Activated naive CD4-positive, alpha-beta T cell treated with anti-CD3 and anti-CD28 coated beads for 36 hours (primary cell): ENCODE measurements at regions not wholly inside any gene's neighbourhood (a gene's known extent, or its start where the extent isn't known, plus 50 kb on each side); places are given as distances from the start of the nearest gene placed in this dataset.
A peak's percentile ranks its signal among the peaks of the same experiment; 100 is the strongest.

Experiments used
- CTCF ChIA-PET: fragments of 350-600 bp; sonication (Branson Sonifier 250); formaldehyde crosslinking; loops from one replicate; lab custom pipeline; 2021; ENCODE audit warnings: antibody characterized with exemption; lab: Charles Lee
- DNase-seq: peaks from one replicate; pipeline ENCODE4 v3.0.0-alpha.2; 2020
- H3K27ac Mint-ChIP-seq: one replicate; pipeline ENCODE4 v1.8.0; 2021; ENCODE audit warnings: mild to moderate bottlenecking, mixed read lengths
- H3K27me3 Mint-ChIP-seq: one replicate; pipeline ENCODE4 v1.8.0; 2021; ENCODE audit warnings: low read depth, mixed read lengths
- H3K36me3 Mint-ChIP-seq: one replicate; pipeline ENCODE4 v1.8.0; 2021; ENCODE audit warnings: low read depth, mixed read lengths
- H3K4me1 Mint-ChIP-seq: one replicate; pipeline ENCODE4 v1.8.0; 2021; ENCODE audit warnings: low read depth, mixed read lengths
- H3K4me3 Mint-ChIP-seq: one replicate; pipeline ENCODE4 v1.8.0; 2021; ENCODE audit warnings: mild to moderate bottlenecking, moderate library complexity, mixed read lengths
- H3K9me3 Mint-ChIP-seq: one replicate; pipeline ENCODE4 v1.8.0; 2021; ENCODE audit warnings: mixed read lengths
- intact Hi-C: fragments of 100-400 bp; cut with micrococcal nuclease; formaldehyde crosslinking; loops from one replicate; pipeline ENCODE4 v1.15.1; 2023

- CTCF ChIA-PET, result no interaction called here
- no peak for DNase-seq
- H3K9me3 Mint-ChIP-seq, result peaks cover 6% of the 10 kb centered on the region
- H3K4me3 Mint-ChIP-seq, result no peak overlapping the region
- peaks cover 4% of the 10 kb centered on the region for H3K27me3 Mint-ChIP-seq
- intact Hi-C loops, result no loop called here
- H3K4me1 Mint-ChIP-seq, result no peaks in the 10 kb centered on the region
- H3K36me3 Mint-ChIP-seq, result no peaks in the 10 kb centered on the region
- no peak overlapping the region for H3K27ac Mint-ChIP-seq
Measured at GRCh38 chr6:137647762-137648447, 153.7 kb upstream of the OLIG3 start.

- H3K27me3 Mint-ChIP-seq, result peaks cover 4% of the 10 kb centered on the region
- H3K9me3 Mint-ChIP-seq, result peaks cover 19% of the 10 kb centered on the region
- no peak overlapping the region for H3K27ac Mint-ChIP-seq
- no peaks in the 10 kb centered on the region for H3K4me1 Mint-ChIP-seq
- intact Hi-C loops, result no loop called here
- CTCF ChIA-PET, result interaction anchor here (0.7 to 1.2 kb wide), 3 partner anchors 30 to 354 kb away, joined by 3 to 5 read pairs (median 4); no protein-coding TSS in a partner anchor
- peaks cover 2% of the 10 kb centered on the region for H3K36me3 Mint-ChIP-seq
- DNase-seq, result no peak
- no peak overlapping the region for H3K4me3 Mint-ChIP-seq
Measured at GRCh38 chr6:137650720-137651119, 156.5 kb upstream of the OLIG3 start.

GRCh38 chr6:137651178-137651577 lies 157.0 kb upstream of the OLIG3 start:
- intact Hi-C loops, result no loop called here
- CTCF ChIA-PET, result interaction anchor here (0.8 to 1.2 kb wide), 2 partner anchors 30 to 353 kb away, joined by 4 to 5 read pairs; no protein-coding TSS in a partner anchor

GRCh38 chr6:137651591-137652335 lies 157.6 kb upstream of the OLIG3 start:
- peaks cover 4% of the 10 kb centered on the region for H3K27me3 Mint-ChIP-seq
- peaks cover 3% of the 10 kb centered on the region for H3K36me3 Mint-ChIP-seq
- H3K4me1 Mint-ChIP-seq, result peaks cover 2% of the 10 kb centered on the region
- CTCF ChIA-PET, result interaction anchor here (0.6 to 1.2 kb wide), 4 partner anchors 29 to 353 kb away, joined by 4 to 5 read pairs (median 4); no protein-coding TSS in a partner anchor
- H3K4me3 Mint-ChIP-seq, result no peak overlapping the region
- no peak for DNase-seq
- intact Hi-C loops, result no loop called here
- peaks cover 22% of the 10 kb centered on the region for H3K9me3 Mint-ChIP-seq
- H3K27ac Mint-ChIP-seq, result no peak overlapping the region

More at GRCh38 chr6:137651178-137651577, 157.0 kb upstream of the OLIG3 start:
- peaks cover 3% of the 10 kb centered on the region for H3K36me3 Mint-ChIP-seq
- no peak for DNase-seq
- H3K4me1 Mint-ChIP-seq, result no peaks in the 10 kb centered on the region
- peaks cover 20% of the 10 kb centered on the region for H3K9me3 Mint-ChIP-seq
- H3K27me3 Mint-ChIP-seq, result peaks cover 4% of the 10 kb centered on the region
- H3K4me3 Mint-ChIP-seq, result no peak overlapping the region
- H3K27ac Mint-ChIP-seq, result no peak overlapping the region

- Mint-ChIP-seq H3K4me3 (no peak overlapping the region), H3K27ac (no peak overlapping the region), H3K4me1 (peaks cover 16% of the 10 kb centered on the region), H3K27me3 (no peaks in the 10 kb centered on the region), H3K36me3 (peaks cover 3% of the 10 kb centered on the region), H3K9me3 (peaks cover 22% of the 10 kb centered on the region)
- intact Hi-C loops, result no loop called here
- CTCF ChIA-PET, result no interaction called here
- no peak for DNase-seq
Measured at GRCh38 chr6:137652961-137653705, 158.9 kb upstream of the OLIG3 start.

GRCh38 chr6:137653706-137654059 lies 159.5 kb upstream of the OLIG3 start:
- H3K36me3 Mint-ChIP-seq, result peaks cover 3% of the 10 kb centered on the region
- peaks cover 17% of the 10 kb centered on the region for H3K4me1 Mint-ChIP-seq
- H3K9me3 Mint-ChIP-seq, result peaks cover 22% of the 10 kb centered on the region
- DNase-seq, result no peak
- H3K27ac Mint-ChIP-seq, result no peak overlapping the region
- CTCF ChIA-PET, result no interaction called here
- intact Hi-C loops, result no loop called here
- H3K27me3 Mint-ChIP-seq, result peaks cover 2% of the 10 kb centered on the region
- H3K4me3 Mint-ChIP-seq, result no peak overlapping the region

GRCh38 chr6:137654365-137654981 lies 160.3 kb upstream of the OLIG3 start:
- peaks cover 22% of the 10 kb centered on the region for H3K9me3 Mint-ChIP-seq
- no peak overlapping the region for H3K4me3 Mint-ChIP-seq
- peaks cover 3% of the 10 kb centered on the region for H3K36me3 Mint-ChIP-seq
- intact Hi-C loops, result no loop called here
- H3K27me3 Mint-ChIP-seq, result peaks cover 2% of the 10 kb centered on the region
- CTCF ChIA-PET, result no interaction called here
- no peak overlapping the region for H3K27ac Mint-ChIP-seq
- H3K4me1 Mint-ChIP-seq, result peaks cover 17% of the 10 kb centered on the region
- DNase-seq, result no peak

- DNase-seq, result no peak
- Mint-ChIP-seq H3K4me3 (no peak overlapping the region), H3K27me3 (peaks cover 2% of the 10 kb centered on the region), H3K36me3 (peaks cover 3% of the 10 kb centered on the region), H3K4me1 (peaks cover 17% of the 10 kb centered on the region), H3K9me3 (peaks cover 22% of the 10 kb centered on the region), H3K27ac (no peak overlapping the region)
- intact Hi-C loops, result no loop called here
- CTCF ChIA-PET, result no interaction called here
Measured at GRCh38 chr6:137655291-137655690, 161.1 kb upstream of the OLIG3 start.

GRCh38 chr6:137656735-137657134 lies 162.5 kb upstream of the OLIG3 start:
- CTCF ChIA-PET, result interaction anchor here (0.7 to 1.1 kb wide), 2 partner anchors 318 to 496 kb away, joined by 3 to 4 read pairs; no protein-coding TSS in a partner anchor
- peaks cover 3% of the 10 kb centered on the region for H3K36me3 Mint-ChIP-seq
- H3K4me1 Mint-ChIP-seq, result peaks cover 17% of the 10 kb centered on the region
- peak overlapping the region; percentile 71 for H3K27ac Mint-ChIP-seq
- no peak overlapping the region for H3K4me3 Mint-ChIP-seq
- peaks cover 20% of the 10 kb centered on the region for H3K9me3 Mint-ChIP-seq
- H3K27me3 Mint-ChIP-seq, result peaks cover 2% of the 10 kb centered on the region
- intact Hi-C loops, result loop anchor here (1.0 to 2.0 kb wide), 4 partner anchors 22 to 502 kb away; no protein-coding TSS in a partner anchor
- DNase-seq, result no peak

GRCh38 chr6:137657351-137657911 lies 163.2 kb upstream of the OLIG3 start:
- Mint-ChIP-seq H3K4me3 (no peak overlapping the region), H3K27ac (peak overlapping the region; percentile 71), H3K9me3 (peaks cover 15% of the 10 kb centered on the region), H3K4me1 (peaks cover 17% of the 10 kb centered on the region), H3K36me3 (peaks cover 3% of the 10 kb centered on the region), H3K27me3 (peaks cover 2% of the 10 kb centered on the region)
- intact Hi-C loops, result loop anchor here (1.0 to 2.0 kb wide), 4 partner anchors 21 to 503 kb away; no protein-coding TSS in a partner anchor
- peak; percentile 58 for DNase-seq
- CTCF ChIA-PET, result interaction anchor here (0.6 to 1.1 kb wide), 4 partner anchors 18 to 497 kb away, joined by 3 to 4 read pairs (median 4); no protein-coding TSS in a partner anchor

- no peak overlapping the region for H3K4me3 Mint-ChIP-seq
- H3K27ac Mint-ChIP-seq, result no peak overlapping the region
- peaks cover 15% of the 10 kb centered on the region for H3K9me3 Mint-ChIP-seq
- H3K4me1 Mint-ChIP-seq, result peaks cover 17% of the 10 kb centered on the region
- peaks cover 4% of the 10 kb centered on the region for H3K27me3 Mint-ChIP-seq
- no peak for DNase-seq
- intact Hi-C loops, result no loop called here
- CTCF ChIA-PET, result interaction anchor here (0.6 to 1.8 kb wide), 3 partner anchors 12 to 23 kb away, joined by 4 to 7 read pairs (median 5); no protein-coding TSS in a partner anchor
- peaks cover 3% of the 10 kb centered on the region for H3K36me3 Mint-ChIP-seq
Measured at GRCh38 chr6:137658287-137658686, 164.1 kb upstream of the OLIG3 start.
